ENCODE measurements at regions not wholly inside any gene's neighbourhood (a gene's known extent, or its start where the extent isn't known, plus 50 kb on each side); places are given as distances from the start of the nearest gene placed in this dataset.

DNA sequence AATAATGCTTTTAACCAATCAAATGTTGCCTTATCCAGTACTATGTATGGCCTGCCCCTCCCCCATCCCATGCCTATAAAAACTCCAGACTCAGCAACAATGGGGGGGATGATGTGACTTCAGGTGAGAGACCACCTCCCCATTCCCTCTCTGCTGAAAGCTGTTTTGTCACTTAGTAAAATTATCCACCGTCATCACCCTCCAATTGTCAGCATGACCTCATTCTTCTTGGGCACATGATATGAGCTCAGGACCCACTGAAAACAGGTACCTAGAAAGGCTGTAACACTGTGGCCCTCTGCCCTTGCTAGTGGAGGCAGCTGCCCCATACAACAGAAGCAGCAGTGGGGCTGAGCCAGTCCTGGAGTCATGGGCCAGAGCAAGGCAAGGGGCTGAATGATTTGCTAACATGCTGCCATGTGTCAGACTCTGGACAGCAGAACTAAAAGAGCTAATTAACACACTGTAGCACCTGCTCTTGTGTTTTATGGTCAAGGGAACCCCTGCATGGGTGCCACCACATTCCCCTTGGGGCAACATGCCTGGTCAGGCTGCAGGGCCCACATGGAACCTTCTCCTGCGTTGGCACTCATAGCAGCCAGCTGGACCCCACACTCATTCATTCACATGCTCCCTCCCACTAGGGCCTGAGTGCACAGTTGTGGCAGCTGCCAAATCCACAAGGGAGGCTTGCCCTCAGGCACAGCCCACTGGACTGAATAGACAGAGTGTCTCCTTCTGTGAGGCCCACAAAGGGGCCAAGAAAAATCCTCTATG, 722.2 kb upstream of the PCDH20 start:
- no peak for DNase-seq (ENCODE audit: low spot score)
- TF ChIP-seq, protein P1, sequence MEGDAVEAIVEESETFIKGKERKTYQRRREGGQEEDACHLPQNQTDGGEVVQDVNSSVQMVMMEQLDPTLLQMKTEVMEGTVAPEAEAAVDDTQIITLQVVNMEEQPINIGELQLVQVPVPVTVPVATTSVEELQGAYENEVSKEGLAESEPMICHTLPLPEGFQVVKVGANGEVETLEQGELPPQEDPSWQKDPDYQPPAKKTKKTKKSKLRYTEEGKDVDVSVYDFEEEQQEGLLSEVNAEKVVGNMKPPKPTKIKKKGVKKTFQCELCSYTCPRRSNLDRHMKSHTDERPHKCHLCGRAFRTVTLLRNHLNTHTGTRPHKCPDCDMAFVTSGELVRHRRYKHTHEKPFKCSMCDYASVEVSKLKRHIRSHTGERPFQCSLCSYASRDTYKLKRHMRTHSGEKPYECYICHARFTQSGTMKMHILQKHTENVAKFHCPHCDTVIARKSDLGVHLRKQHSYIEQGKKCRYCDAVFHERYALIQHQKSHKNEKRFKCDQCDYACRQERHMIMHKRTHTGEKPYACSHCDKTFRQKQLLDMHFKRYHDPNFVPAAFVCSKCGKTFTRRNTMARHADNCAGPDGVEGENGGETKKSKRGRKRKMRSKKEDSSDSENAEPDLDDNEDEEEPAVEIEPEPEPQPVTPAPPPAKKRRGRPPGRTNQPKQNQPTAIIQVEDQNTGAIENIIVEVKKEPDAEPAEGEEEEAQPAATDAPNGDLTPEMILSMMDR (IDR thresholded peaks at IDR 0.05; ENCODE audit: extremely low read depth, missing control alignments): no peak

DNA sequence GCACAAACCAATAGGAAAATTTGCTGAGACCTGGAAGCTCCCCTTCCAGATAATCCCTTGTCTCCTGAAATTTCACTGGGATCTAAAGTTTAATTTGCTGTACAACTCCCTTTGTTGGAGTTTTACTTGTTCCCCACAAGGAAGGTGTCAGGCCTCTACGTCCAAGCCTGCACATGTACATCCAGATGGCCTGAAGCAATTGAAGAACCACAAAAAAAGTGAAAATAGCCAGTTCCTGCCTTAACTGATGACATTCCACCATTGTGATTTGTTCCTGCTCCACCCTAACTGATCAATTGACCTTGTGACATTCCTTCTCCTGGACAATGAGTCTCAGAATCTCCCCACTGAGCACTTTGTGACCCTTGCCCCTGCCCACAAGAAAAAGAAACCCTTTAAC, 716.0 kb upstream of the PCDH20 start:
- TF ChIP-seq, protein P1 (IDR thresholded peaks at IDR 0.05; ENCODE audit: extremely low read depth, missing control alignments): no peak

DNA sequence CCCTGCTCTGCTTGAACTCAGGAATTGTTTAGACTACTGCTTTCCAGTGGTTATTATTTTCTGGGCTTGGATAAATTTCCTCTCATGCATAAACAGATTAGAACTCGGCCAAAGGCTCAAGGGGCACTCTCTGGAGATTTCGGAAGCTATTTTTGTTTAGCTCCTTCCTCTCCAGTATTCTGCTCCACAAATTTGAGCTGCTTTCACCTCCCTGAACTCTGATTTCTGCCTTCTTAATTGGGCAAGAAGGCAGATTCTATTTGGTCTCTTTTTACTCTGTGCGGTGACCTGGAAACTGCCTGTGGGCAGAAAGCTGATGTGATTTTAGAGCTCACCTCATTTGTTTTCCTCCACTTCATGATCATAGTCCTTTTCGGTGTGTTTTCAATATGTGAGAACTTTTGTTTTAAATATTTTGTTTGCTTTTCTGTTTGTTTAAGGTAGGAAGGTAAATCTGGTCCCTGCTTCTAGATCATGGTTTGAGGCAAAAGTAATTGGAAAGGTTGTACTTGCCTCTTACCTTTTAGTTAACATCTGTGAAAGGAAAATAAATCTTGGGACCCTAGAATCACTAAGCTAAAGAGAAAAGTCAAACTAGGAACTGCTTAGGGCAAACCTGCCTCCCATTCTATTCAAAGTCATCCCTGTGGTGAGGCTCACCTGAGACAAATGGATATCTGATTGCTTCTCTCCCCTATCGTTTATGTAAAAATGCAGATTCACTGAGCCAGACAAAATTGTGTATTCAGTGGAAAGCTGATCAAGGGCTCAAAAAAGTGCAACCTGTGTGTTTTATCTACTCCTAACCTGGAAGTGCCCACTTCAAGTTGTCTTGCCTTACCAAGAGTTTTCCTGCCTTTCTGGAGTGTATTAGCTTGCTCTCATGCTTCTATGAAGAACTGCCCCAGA, 714.7 kb upstream of the PCDH20 start:
- TF ChIP-seq, protein P1 (IDR thresholded peaks at IDR 0.05; ENCODE audit: extremely low read depth, missing control alignments): no peak
- no peak for DNase-seq (ENCODE audit: low spot score)

More for the DNA sequence above, 716.0 kb upstream of the PCDH20 start:
- no peak for DNase-seq (ENCODE audit: low spot score)

DNA sequence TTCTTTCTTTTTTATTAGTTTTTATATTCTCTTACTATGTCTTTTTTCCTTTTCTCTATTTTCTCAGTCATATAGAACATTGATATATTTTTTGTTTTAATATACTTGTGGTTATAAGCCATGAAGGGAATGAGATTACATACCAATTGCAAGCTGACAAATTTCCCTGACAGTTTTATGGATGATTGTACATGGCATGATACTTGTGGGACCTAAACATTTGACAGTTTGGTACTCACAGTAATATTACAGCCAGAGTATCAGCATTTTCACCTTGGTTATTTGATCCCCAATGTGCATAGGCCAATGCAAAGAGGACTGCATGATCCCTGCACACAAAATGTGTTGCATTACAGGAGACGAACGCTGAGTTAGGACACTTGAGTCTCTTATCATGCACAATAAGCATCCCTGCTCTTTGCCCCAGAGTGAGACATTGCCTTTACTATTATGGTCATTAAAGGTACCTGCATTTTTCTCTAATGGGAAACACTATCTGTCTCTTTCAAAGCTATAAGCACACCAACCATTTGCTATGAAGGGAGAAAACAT, 713.4 kb upstream of the PCDH20 start:
- no peak for DNase-seq (ENCODE audit: low spot score)
- TF ChIP-seq, protein P1 (IDR thresholded peaks at IDR 0.05; ENCODE audit: extremely low read depth, missing control alignments): no peak

DNA sequence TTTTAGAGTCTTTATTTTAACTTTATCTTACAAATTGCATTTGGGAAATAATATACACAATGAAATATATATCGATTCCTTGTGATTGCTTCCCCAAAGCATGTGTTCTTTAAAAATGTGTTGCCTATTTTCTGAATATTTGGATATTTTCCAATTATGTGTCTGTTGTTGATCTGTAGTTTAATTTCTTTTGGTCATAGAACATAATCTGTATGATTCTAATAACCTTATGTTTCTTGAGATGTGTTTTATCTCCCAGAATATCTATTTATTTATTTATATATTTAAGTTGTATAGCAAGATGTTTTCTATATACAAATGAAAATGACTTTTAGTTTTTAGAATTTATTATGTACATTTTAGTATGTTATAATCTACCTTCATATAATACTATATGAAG, 710.8 kb upstream of the PCDH20 start:
- TF ChIP-seq, protein P1 (IDR thresholded peaks at IDR 0.05; ENCODE audit: extremely low read depth, missing control alignments): no peak
- DNase-seq (ENCODE audit: low spot score): no peak

DNA sequence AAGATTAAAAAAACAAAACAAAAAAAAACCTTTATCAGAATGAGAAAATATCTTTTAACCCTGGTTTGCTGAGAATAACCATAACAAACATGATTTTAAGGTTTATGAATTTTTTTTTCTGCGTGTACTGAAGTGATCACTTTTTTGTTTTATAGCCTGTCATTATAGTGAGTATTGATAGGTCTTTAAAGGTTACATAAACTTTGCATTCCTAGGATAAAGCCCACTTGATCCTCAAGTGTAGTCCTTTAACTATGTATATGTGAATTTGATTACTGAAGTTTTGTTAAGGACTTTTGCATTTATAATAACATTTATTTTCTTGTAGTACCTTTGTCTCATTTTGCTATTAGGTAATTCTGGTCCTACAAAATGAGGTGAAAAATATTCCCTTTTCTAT, 709.8 kb upstream of the PCDH20 start:
- TF ChIP-seq, protein P1 (IDR thresholded peaks at IDR 0.05; ENCODE audit: extremely low read depth, missing control alignments): no peak
- no peak for DNase-seq (ENCODE audit: low spot score)

DNA sequence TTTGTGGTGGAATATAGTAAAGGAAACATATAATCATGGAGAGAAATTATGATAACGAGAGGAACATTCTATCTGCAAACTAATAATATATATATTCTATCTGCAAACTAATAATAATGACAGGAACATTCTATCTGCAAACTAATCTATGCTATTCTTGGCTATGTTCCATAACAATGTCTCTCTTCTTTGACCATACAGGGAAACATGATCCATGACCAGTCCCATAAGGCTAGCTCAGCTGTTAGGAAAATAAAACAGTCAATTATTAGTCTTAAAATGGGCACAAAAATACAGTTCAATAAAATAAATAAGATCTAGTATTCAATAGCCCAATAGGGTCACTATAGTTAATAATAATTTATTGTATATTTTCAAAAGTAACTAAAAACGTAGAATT, 707.8 kb upstream of the PCDH20 start:
- TF ChIP-seq, protein P1 (IDR thresholded peaks at IDR 0.05; ENCODE audit: extremely low read depth, missing control alignments): no peak
- DNase-seq (ENCODE audit: low spot score): no peak
